C4-2B (cell line): ENCODE measurements at regions not wholly inside any gene's neighbourhood (a gene's known extent, or its start where the extent isn't known, plus 50 kb on each side); places are given as distances from the start of the nearest gene placed in this dataset.

Experiments
- CTCF ChIP-seq: fragments of 450-650 bp; conservative IDR thresholded peaks from 2 replicates; pipeline ENCODE4 v1.5.1; 2017; ENCODE audit warnings: mild to moderate bottlenecking
- ZFX ChIP-seq: fragments of 450-650 bp; IDR thresholded peaks from 2 replicates; pipeline ENCODE4 v1.6.1; 2017

- TF ChIP-seq CTCF (no peak), ZFX (no peak)
These were observed 389.6 kb upstream of the PRKCQ start for GRCh38 chr10:6969659-6970058.
